HEK293 (cell line): ENCODE measurements at regions not wholly inside any gene's neighbourhood (a gene's known extent, or its start where the extent isn't known, plus 50 kb on each side); places are given as distances from the start of the nearest gene placed in this dataset.

Experiments
- CTCF ChIA-PET: fragments of 350-600 bp; formaldehyde crosslinking; extraction: SDS; loops from one replicate; lab custom pipeline; 2021; ENCODE audit warnings: antibody characterized with exemption; lab: Yijun Ruan, JAX
- POLR2A ChIA-PET: fragments of 300-600 bp; formaldehyde crosslinking; extraction: SDS; loops from one replicate; lab custom pipeline; 2020; ENCODE audit warnings: antibody characterized with exemption, inconsistent platforms; lab: Yijun Ruan, JAX
- H3K27ac ChIP-seq: fragments of 200-500 bp; sonication (Bioruptor generic); 2 replicates; pipeline ENCODE4 v1.5.1; 2014; ENCODE audit warnings: low read depth, low read length, control low read depth, inconsistent platforms; ENCODE audit errors: extremely low read depth
- H3K36me3 ChIP-seq, 2 experiments: fragments of 200-500 bp in 1 of 2; sonication (Bioruptor generic) in 1 of 2; 1 replicate in 1 of 2; 2 replicates in 1 of 2; pipeline ENCODE4 v1.5.1; 2014 to 2017; ENCODE audit warnings: inconsistent platforms in 2 of 2, low read length in 2 of 2; ENCODE audit not compliant: control insufficient read depth in 2 of 2, insufficient read depth in 1 of 2
- H3K4me1 ChIP-seq: fragments of 200-500 bp; sonication (Bioruptor generic); 2 replicates; pipeline ENCODE4 v1.5.1; 2014; ENCODE audit warnings: mild to moderate bottlenecking, low read length, inconsistent platforms; ENCODE audit not compliant: control insufficient read depth, insufficient read depth
- H3K4me3 ChIP-seq: 2 replicates; pipeline ENCODE4 v1.5.1; 2011; ENCODE audit warnings: low read depth, mild to moderate bottlenecking, control low read depth, low read length, moderate library complexity
- H3K9me3 ChIP-seq: fragments of 200-500 bp; sonication (Bioruptor generic); 2 replicates; pipeline ENCODE4 v1.5.1; 2014; ENCODE audit warnings: low read depth, low read length, inconsistent platforms; ENCODE audit not compliant: control insufficient read depth, insufficient read depth
- AEBP2 ChIP-seq: fragments of 450-650 bp; formaldehyde crosslinking; IDR thresholded peaks from 2 replicates; pipeline ENCODE4 v1.5.1; 2016; ENCODE audit warnings: missing biosample characterization, missing genetic modification characterization, borderline replicate concordance
- ATF2 ChIP-seq: fragments of 450-650 bp; formaldehyde crosslinking; IDR thresholded peaks from 2 replicates; pipeline ENCODE4 v1.5.1; 2016; ENCODE audit warnings: missing biosample characterization, missing genetic modification characterization, low read depth
- GLIS2 ChIP-seq: fragments of 450-650 bp; formaldehyde crosslinking; IDR thresholded peaks from 2 replicates; pipeline ENCODE4 v1.5.1; 2016; ENCODE audit warnings: missing biosample characterization, missing genetic modification characterization
- INSM2 ChIP-seq: fragments of 450-650 bp; formaldehyde crosslinking; IDR thresholded peaks from 2 replicates; pipeline ENCODE4 v1.5.1; 2016; ENCODE audit warnings: missing biosample characterization, missing genetic modification characterization
- KLF17 ChIP-seq: fragments of 450-650 bp; formaldehyde crosslinking; IDR thresholded peaks from 2 replicates; pipeline ENCODE4 v1.5.1; 2016; ENCODE audit warnings: missing biosample characterization, missing genetic modification characterization
- PRDM2 ChIP-seq: fragments of 450-650 bp; formaldehyde crosslinking; IDR thresholded peaks from 2 replicates; pipeline ENCODE4 v1.5.1; 2016; ENCODE audit warnings: missing biosample characterization, missing genetic modification characterization, borderline replicate concordance
- SP7 ChIP-seq: fragments of 450-650 bp; formaldehyde crosslinking; IDR thresholded peaks from 2 replicates; pipeline ENCODE4 v1.5.1; 2016; ENCODE audit warnings: missing biosample characterization, missing genetic modification characterization
- ZNF10 ChIP-seq: fragments of 450-650 bp; formaldehyde crosslinking; IDR thresholded peaks from 2 replicates; pipeline ENCODE4 v1.5.1; 2017; ENCODE audit warnings: missing biosample characterization, missing genetic modification characterization
- ZNF146 ChIP-seq: fragments of 450-650 bp; formaldehyde crosslinking; IDR thresholded peaks from 2 replicates; pipeline ENCODE4 v1.5.1; 2016; ENCODE audit warnings: missing biosample characterization, missing genetic modification characterization
- ZNF174 ChIP-seq: fragments of 450-650 bp; formaldehyde crosslinking; IDR thresholded peaks from 2 replicates; pipeline ENCODE4 v1.5.0; 2017; ENCODE audit warnings: missing biosample characterization, mild to moderate bottlenecking, missing genetic modification characterization
- ZNF18 ChIP-seq: fragments of 450-650 bp; formaldehyde crosslinking; IDR thresholded peaks from 2 replicates; pipeline ENCODE4 v1.5.1; 2016; ENCODE audit warnings: missing biosample characterization, missing genetic modification characterization
- ZNF214 ChIP-seq: fragments of 450-650 bp; formaldehyde crosslinking; IDR thresholded peaks from 2 replicates; pipeline ENCODE4 v1.5.1; 2017; ENCODE audit warnings: missing biosample characterization, mild to moderate bottlenecking, missing genetic modification characterization, borderline replicate concordance
- ZNF223 ChIP-seq: fragments of 450-650 bp; formaldehyde crosslinking; IDR thresholded peaks from 2 replicates; pipeline ENCODE4 v1.5.1; 2016; ENCODE audit warnings: missing biosample characterization, missing genetic modification characterization
- ZNF366 ChIP-seq: fragments of 450-650 bp; formaldehyde crosslinking; conservative IDR thresholded peaks from 2 replicates; pipeline ENCODE4 v1.5.1; 2016; ENCODE audit warnings: missing biosample characterization, missing genetic modification characterization
- ZNF426 ChIP-seq: fragments of 450-650 bp; formaldehyde crosslinking; IDR thresholded peaks from 2 replicates; pipeline ENCODE4 v1.5.1; 2017; ENCODE audit warnings: missing biosample characterization, missing genetic modification characterization, mild to moderate bottlenecking, inconsistent platforms, moderate library complexity
- ZNF510 ChIP-seq: fragments of 450-650 bp; formaldehyde crosslinking; IDR thresholded peaks from 2 replicates; pipeline ENCODE4 v1.5.1; 2018; ENCODE audit warnings: mild to moderate bottlenecking, missing genetic modification characterization, missing biosample characterization; ENCODE audit not compliant: insufficient replicate concordance
- ZNF561 ChIP-seq: fragments of 450-650 bp; IDR thresholded peaks from 2 replicates; pipeline ENCODE4 v1.5.1; 2018; ENCODE audit warnings: missing biosample characterization, missing genetic modification characterization, borderline replicate concordance
- ZNF585B ChIP-seq: fragments of 450-650 bp; formaldehyde crosslinking; IDR thresholded peaks from 2 replicates; pipeline ENCODE4 v1.5.1; 2016; ENCODE audit warnings: missing biosample characterization, missing genetic modification characterization
- ZNF791 ChIP-seq: fragments of 450-650 bp; formaldehyde crosslinking; IDR thresholded peaks from 2 replicates; pipeline ENCODE4 v1.5.1; 2016; ENCODE audit warnings: missing biosample characterization, missing genetic modification characterization

GRCh38 chr3:28033059-28033784, 208.2 kb upstream of the CMC1 start:
- TF ChIP-seq ZNF585B (peak; percentile 57), AEBP2 (tag by site-specific recombination) (no peak), GLIS2 (no peak), KLF17 (no peak)
- Histone ChIP-seq H3K27ac (no peak overlapping the region), H3K36me3 (no peaks in the 10 kb centered on the region), H3K9me3 (no peaks in the 10 kb centered on the region), H3K4me1 (no peaks in the 10 kb centered on the region), H3K4me3 (no peak overlapping the region)
- POLR2A ChIA-PET: no interaction called here
- CTCF ChIA-PET: no interaction called here

GRCh38 chr3:28036599-28037575, 204.5 kb upstream of the CMC1 start:
- CTCF ChIA-PET: no interaction called here
- no peaks in the 10 kb centered on the region for H3K9me3 ChIP-seq
- H3K36me3 ChIP-seq: no peaks in the 10 kb centered on the region
- H3K4me3 ChIP-seq: no peak overlapping the region
- H3K4me1 ChIP-seq: no peaks in the 10 kb centered on the region
- no peak overlapping the region for H3K27ac ChIP-seq
- POLR2A ChIA-PET: no interaction called here
- TF ChIP-seq ZNF366 (tag by site-specific recombination) (no peak), ZNF510 (tag by site-specific recombination) (no peak), ZNF214 (tag by site-specific recombination) (no peak), ATF2 (tag by site-specific recombination) (no peak), ZNF10 (tag by site-specific recombination) (no peak), ZNF791 (no peak), INSM2 (tag by site-specific recombination) (no peak), ZNF18 (tag by site-specific recombination) (no peak), ZNF426 (tag by site-specific recombination) (no peak), ZNF174 (tag by site-specific recombination) (no peak), ZNF223 (tag by site-specific recombination) (no peak), PRDM2 (tag by site-specific recombination) (no peak), ZNF561 (tag by site-specific recombination) (no peak), ZNF146 (tag by site-specific recombination) (no peak), SP7 (tag by site-specific recombination) (no peak)
